SK-N-MC (cell line): ENCODE measurements at regions not wholly inside any gene's neighbourhood (a gene's known extent, or its start where the extent isn't known, plus 50 kb on each side); places are given as distances from the start of the nearest gene placed in this dataset.

Source experiments
- EZH2 ChIP-seq: fragments of 200-600 bp; sonication (generic); IDR thresholded peaks from one replicate; pipeline ENCODE4 v1.6.1; 2017; ENCODE audit warnings: antibody characterized with exemption
- POLR2AphosphoS5 ChIP-seq: IDR thresholded peaks from 2 replicates; pipeline ENCODE4 v1.6.1; 2012; ENCODE audit warnings: mild to moderate bottlenecking, low read depth, low read length, borderline replicate concordance

DNA sequence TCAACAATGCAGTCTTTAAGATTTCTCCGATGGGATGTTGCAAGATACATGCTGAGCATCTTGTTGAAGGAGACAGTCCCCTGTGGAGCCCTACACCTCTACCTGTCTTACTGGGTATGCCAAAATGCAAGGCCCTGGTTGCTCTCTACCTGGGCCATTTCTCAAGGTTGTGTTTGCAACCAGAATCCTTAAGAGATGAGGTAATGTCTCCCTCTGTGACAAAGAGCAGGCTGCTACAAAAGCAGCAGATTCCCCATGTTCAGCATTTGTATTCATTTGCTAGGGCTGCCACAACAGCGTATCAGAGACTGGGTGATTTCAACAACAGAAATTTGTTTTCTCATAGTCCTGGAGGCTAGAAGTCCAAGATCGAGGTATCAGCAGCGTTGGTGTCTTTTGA, 138.4 kb upstream of the RPS23 start:
- TF ChIP-seq POLR2AphosphoS5 (no peak), EZH2 (no peak)
